ENCODE measurements at regions not wholly inside any gene's neighbourhood (a gene's known extent, or its start where the extent isn't known, plus 50 kb on each side); places are given as distances from the start of the nearest gene placed in this dataset.

DNA sequence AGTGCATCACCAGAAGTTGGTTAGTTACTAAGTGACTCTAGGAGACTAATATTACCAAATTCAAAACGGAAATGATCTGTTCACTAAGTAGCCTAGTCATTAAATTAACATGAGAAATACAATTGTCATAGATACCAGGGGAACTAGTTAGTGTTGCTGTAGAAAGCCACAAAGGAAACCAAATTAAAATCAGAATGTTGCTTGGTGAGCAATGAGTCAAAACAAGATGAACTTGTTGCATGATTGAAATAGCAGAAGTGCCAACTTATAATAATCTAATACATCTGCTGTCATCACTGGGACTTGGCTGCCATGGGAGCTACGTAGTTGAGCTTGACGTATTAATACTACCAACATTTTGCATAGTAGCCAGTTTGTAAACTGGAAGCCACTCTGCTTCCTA is 458.1 kb downstream of the DIPK2A start:
- H3K4me3 ChIP-seq: no peak overlapping the region
- no peak overlapping the region for H3K27ac ChIP-seq (ENCODE audit: low read depth)
- no peaks in the 10 kb centered on the region for H3K9me3 Mint-ChIP-seq
- no peaks in the 10 kb centered on the region for H3K27me3 Mint-ChIP-seq (ENCODE audit: insufficient read depth, low read depth, poor library complexity)
- H3K36me3 ChIP-seq (ENCODE audit: insufficient read depth): no peaks in the 10 kb centered on the region
- H3K4me3 Mint-ChIP-seq: no peak overlapping the region
- H3K4me1 ChIP-seq (ENCODE audit: insufficient read depth): peaks cover 4% of the 10 kb centered on the region; the same call in 1 of the 2 replicates
- peak overlapping the region; percentile 16; the same call in 1 of the 2 replicates for H3K4me2 ChIP-seq
- no peaks in the 10 kb centered on the region for H3K36me3 Mint-ChIP-seq (ENCODE audit: low read depth)
- H3K4me1 Mint-ChIP-seq: peaks cover 15% of the 10 kb centered on the region; the same call in 2 of the 3 replicates
- TF ChIP-seq, protein P1, sequence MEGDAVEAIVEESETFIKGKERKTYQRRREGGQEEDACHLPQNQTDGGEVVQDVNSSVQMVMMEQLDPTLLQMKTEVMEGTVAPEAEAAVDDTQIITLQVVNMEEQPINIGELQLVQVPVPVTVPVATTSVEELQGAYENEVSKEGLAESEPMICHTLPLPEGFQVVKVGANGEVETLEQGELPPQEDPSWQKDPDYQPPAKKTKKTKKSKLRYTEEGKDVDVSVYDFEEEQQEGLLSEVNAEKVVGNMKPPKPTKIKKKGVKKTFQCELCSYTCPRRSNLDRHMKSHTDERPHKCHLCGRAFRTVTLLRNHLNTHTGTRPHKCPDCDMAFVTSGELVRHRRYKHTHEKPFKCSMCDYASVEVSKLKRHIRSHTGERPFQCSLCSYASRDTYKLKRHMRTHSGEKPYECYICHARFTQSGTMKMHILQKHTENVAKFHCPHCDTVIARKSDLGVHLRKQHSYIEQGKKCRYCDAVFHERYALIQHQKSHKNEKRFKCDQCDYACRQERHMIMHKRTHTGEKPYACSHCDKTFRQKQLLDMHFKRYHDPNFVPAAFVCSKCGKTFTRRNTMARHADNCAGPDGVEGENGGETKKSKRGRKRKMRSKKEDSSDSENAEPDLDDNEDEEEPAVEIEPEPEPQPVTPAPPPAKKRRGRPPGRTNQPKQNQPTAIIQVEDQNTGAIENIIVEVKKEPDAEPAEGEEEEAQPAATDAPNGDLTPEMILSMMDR (conservative IDR thresholded peaks at IDR 0.05; ENCODE audit: low read depth in 2 of 2): no peak
- no peak for TF ChIP-seq JUNB (IDR thresholded peaks at IDR 0.05; ENCODE audit: unreplicated experiment)
- TF ChIP-seq, protein P2, sequence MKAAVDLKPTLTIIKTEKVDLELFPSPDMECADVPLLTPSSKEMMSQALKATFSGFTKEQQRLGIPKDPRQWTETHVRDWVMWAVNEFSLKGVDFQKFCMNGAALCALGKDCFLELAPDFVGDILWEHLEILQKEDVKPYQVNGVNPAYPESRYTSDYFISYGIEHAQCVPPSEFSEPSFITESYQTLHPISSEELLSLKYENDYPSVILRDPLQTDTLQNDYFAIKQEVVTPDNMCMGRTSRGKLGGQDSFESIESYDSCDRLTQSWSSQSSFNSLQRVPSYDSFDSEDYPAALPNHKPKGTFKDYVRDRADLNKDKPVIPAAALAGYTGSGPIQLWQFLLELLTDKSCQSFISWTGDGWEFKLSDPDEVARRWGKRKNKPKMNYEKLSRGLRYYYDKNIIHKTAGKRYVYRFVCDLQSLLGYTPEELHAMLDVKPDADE (IDR thresholded peaks at IDR 0.05): no peak
- no peak for TF ChIP-seq ZNF114 (CRISPR knock-in tag; IDR thresholded peaks at IDR 0.05)
- TF ChIP-seq POLR2AphosphoS5 (IDR thresholded peaks at IDR 0.05; ENCODE audit: low read depth): no peak
- no peak for TF ChIP-seq CREB1 (CRISPR knock-in tag; IDR thresholded peaks at IDR 0.05; ENCODE audit: low read depth)
- TF ChIP-seq NANOG (IDR thresholded peaks at IDR 0.05; ENCODE audit: borderline replicate concordance): no peak
- TF ChIP-seq, protein P3, sequence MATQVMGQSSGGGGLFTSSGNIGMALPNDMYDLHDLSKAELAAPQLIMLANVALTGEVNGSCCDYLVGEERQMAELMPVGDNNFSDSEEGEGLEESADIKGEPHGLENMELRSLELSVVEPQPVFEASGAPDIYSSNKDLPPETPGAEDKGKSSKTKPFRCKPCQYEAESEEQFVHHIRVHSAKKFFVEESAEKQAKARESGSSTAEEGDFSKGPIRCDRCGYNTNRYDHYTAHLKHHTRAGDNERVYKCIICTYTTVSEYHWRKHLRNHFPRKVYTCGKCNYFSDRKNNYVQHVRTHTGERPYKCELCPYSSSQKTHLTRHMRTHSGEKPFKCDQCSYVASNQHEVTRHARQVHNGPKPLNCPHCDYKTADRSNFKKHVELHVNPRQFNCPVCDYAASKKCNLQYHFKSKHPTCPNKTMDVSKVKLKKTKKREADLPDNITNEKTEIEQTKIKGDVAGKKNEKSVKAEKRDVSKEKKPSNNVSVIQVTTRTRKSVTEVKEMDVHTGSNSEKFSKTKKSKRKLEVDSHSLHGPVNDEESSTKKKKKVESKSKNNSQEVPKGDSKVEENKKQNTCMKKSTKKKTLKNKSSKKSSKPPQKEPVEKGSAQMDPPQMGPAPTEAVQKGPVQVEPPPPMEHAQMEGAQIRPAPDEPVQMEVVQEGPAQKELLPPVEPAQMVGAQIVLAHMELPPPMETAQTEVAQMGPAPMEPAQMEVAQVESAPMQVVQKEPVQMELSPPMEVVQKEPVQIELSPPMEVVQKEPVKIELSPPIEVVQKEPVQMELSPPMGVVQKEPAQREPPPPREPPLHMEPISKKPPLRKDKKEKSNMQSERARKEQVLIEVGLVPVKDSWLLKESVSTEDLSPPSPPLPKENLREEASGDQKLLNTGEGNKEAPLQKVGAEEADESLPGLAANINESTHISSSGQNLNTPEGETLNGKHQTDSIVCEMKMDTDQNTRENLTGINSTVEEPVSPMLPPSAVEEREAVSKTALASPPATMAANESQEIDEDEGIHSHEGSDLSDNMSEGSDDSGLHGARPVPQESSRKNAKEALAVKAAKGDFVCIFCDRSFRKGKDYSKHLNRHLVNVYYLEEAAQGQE (IDR thresholded peaks at IDR 0.05; ENCODE audit: unreplicated experiment): no peak
- no peak for TF ChIP-seq ZNF331 (CRISPR knock-in tag; IDR thresholded peaks at IDR 0.05; ENCODE audit: low read depth)
- TF ChIP-seq, protein P4, sequence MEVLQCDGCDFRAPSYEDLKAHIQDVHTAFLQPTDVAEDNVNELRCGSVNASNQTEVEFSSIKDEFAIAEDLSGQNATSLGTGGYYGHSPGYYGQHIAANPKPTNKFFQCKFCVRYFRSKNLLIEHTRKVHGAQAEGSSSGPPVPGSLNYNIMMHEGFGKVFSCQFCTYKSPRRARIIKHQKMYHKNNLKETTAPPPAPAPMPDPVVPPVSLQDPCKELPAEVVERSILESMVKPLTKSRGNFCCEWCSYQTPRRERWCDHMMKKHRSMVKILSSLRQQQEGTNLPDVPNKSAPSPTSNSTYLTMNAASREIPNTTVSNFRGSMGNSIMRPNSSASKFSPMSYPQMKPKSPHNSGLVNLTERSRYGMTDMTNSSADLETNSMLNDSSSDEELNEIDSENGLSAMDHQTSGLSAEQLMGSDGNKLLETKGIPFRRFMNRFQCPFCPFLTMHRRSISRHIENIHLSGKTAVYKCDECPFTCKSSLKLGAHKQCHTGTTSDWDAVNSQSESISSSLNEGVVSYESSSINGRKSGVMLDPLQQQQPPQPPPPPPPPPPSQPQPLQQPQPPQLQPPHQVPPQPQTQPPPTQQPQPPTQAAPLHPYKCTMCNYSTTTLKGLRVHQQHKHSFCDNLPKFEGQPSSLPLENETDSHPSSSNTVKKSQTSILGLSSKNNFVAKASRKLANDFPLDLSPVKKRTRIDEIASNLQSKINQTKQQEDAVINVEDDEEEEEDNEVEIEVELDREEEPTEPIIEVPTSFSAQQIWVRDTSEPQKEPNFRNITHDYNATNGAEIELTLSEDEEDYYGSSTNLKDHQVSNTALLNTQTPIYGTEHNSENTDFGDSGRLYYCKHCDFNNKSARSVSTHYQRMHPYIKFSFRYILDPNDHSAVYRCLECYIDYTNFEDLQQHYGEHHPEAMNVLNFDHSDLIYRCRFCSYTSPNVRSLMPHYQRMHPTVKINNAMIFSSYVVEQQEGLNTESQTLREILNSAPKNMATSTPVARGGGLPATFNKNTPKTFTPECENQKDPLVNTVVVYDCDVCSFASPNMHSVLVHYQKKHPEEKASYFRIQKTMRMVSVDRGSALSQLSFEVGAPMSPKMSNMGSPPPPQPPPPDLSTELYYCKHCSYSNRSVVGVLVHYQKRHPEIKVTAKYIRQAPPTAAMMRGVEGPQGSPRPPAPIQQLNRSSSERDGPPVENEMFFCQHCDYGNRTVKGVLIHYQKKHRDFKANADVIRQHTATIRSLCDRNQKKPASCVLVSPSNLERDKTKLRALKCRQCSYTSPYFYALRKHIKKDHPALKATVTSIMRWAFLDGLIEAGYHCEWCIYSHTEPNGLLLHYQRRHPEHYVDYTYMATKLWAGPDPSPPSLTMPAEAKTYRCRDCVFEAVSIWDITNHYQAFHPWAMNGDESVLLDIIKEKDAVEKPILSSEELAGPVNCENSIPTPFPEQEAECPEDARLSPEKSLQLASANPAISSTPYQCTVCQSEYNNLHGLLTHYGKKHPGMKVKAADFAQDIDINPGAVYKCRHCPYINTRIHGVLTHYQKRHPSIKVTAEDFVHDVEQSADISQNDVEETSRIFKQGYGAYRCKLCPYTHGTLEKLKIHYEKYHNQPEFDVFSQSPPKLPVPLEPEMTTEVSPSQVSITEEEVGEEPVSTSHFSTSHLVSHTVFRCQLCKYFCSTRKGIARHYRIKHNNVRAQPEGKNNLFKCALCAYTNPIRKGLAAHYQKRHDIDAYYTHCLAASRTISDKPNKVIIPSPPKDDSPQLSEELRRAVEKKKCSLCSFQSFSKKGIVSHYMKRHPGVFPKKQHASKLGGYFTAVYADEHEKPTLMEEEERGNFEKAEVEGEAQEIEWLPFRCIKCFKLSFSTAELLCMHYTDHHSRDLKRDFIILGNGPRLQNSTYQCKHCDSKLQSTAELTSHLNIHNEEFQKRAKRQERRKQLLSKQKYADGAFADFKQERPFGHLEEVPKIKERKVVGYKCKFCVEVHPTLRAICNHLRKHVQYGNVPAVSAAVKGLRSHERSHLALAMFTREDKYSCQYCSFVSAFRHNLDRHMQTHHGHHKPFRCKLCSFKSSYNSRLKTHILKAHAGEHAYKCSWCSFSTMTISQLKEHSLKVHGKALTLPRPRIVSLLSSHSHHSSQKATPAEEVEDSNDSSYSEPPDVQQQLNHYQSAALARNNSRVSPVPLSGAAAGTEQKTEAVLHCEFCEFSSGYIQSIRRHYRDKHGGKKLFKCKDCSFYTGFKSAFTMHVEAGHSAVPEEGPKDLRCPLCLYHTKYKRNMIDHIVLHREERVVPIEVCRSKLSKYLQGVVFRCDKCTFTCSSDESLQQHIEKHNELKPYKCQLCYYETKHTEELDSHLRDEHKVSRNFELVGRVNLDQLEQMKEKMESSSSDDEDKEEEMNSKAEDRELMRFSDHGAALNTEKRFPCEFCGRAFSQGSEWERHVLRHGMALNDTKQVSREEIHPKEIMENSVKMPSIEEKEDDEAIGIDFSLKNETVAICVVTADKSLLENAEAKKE (CRISPR knock-in tag; IDR thresholded peaks at IDR 0.05): no peak
- no peak for TF ChIP-seq EZH2 (IDR thresholded peaks at IDR 0.05; ENCODE audit: low read depth, unreplicated experiment)
- TF ChIP-seq EZH2phosphoT487 (IDR thresholded peaks at IDR 0.05; ENCODE audit: unreplicated experiment): no peak
- no peak for ATAC-seq
- no peak overlapping the region for H2AFZ ChIP-seq
- peak; percentile 14 for DNase-seq (ENCODE audit: low spot score)
- peak overlapping the region; percentile 35; the same call in 1 of the 2 replicates for H3K27ac Mint-ChIP-seq
- no peaks in the 10 kb centered on the region for H3K9me2 ChIP-seq (ENCODE audit: insufficient read depth)
- no peaks in the 10 kb centered on the region for H4K20me1 ChIP-seq (replicated peaks; ENCODE audit: insufficient read depth)
- no peaks in the 10 kb centered on the region for H3F3A ChIP-seq (replicated peaks; ENCODE audit: low read depth)
- no peaks in the 10 kb centered on the region for H3K79me2 ChIP-seq (replicated peaks; ENCODE audit: insufficient read depth)
- no peaks in the 10 kb centered on the region for H3K27me3 ChIP-seq (ENCODE audit: insufficient read depth)
